ENCODE measurements at regions not wholly inside any gene's neighbourhood (a gene's known extent, or its start where the extent isn't known, plus 50 kb on each side); places are given as distances from the start of the nearest gene placed in this dataset.

GRCh38 chr6:128723667-128724066 is 159.3 kb upstream of the LAMA2 start:
- Histone ChIP-seq H3K27me3 (no peaks in the 10 kb centered on the region), H3K4me3 (no peak overlapping the region), H3K36me3 (no peaks in the 10 kb centered on the region), H3K4me1 (no peaks in the 10 kb centered on the region), H3K27ac (no peak overlapping the region), H3K9me3 (no peaks in the 10 kb centered on the region)
- intact Hi-C loops (cut with DNase I; ENCODE audit: low total_unique reads): no loop called here
- WGBS, 5 donors: 28 to 68% (median 49%) methylated on average over 2 of the region's 2 CpGs
- no peak for DNase-seq
- TF ChIP-seq CTCF (IDR thresholded peaks at IDR 0.05) (no peak), POLR2A (IDR thresholded peaks at IDR 0.05) (no peak), POLR2AphosphoS5 (IDR thresholded peaks at IDR 0.05) (no peak), EP300 (IDR thresholded peaks at IDR 0.05) (no peak)

- Histone ChIP-seq H3K9me3 (no peaks in the 10 kb centered on the region), H3K4me3 (no peak overlapping the region), H3K36me3 (no peaks in the 10 kb centered on the region), H3K27me3 (no peaks in the 10 kb centered on the region), H3K4me1 (no peaks in the 10 kb centered on the region), H3K27ac (no peak overlapping the region)
- WGBS, 5 donors: 79 to 91% (median 88%) methylated on average over 2 of the region's 2 CpGs
- intact Hi-C loops (cut with DNase I; ENCODE audit: low total_unique reads): no loop called here
- no peak for DNase-seq
- TF ChIP-seq EP300 (IDR thresholded peaks at IDR 0.05) (no peak), POLR2A (IDR thresholded peaks at IDR 0.05) (no peak), POLR2AphosphoS5 (IDR thresholded peaks at IDR 0.05) (no peak), CTCF (IDR thresholded peaks at IDR 0.05) (no peak)
Measured at GRCh38 chr6:128720891-128721290, 162.0 kb upstream of the LAMA2 start.

GRCh38 chr6:128719786-128720185 is 163.2 kb upstream of the LAMA2 start:
- H3K36me3 ChIP-seq: no peaks in the 10 kb centered on the region
- no peak overlapping the region for H3K4me3 ChIP-seq
- no peak for DNase-seq
- intact Hi-C loops (cut with DNase I; ENCODE audit: low total_unique reads): no loop called here
- no peaks in the 10 kb centered on the region for H3K9me3 ChIP-seq
- H3K27me3 ChIP-seq: no peaks in the 10 kb centered on the region
- no peaks in the 10 kb centered on the region for H3K4me1 ChIP-seq
- WGBS, 5 donors: 83 to 93% (median 85%) methylated on average over 3 of the region's 3 CpGs
- no peak overlapping the region for H3K27ac ChIP-seq
- TF ChIP-seq POLR2AphosphoS5 (IDR thresholded peaks at IDR 0.05) (no peak), EP300 (IDR thresholded peaks at IDR 0.05) (no peak), CTCF (IDR thresholded peaks at IDR 0.05) (no peak), POLR2A (IDR thresholded peaks at IDR 0.05) (no peak)

- H3K27ac ChIP-seq: no peak overlapping the region
- WGBS, 5 donors: 72 to 92% (median 87%) methylated on average over 2 of the region's 2 CpGs
- H3K4me3 ChIP-seq: no peak overlapping the region
- TF ChIP-seq EP300 (IDR thresholded peaks at IDR 0.05) (no peak), POLR2AphosphoS5 (IDR thresholded peaks at IDR 0.05) (no peak)
- intact Hi-C loops (cut with DNase I; ENCODE audit: low total_unique reads): no loop called here
- no peaks in the 10 kb centered on the region for H3K9me3 ChIP-seq
- DNase-seq: no peak
- no peaks in the 10 kb centered on the region for H3K4me1 ChIP-seq
- no peaks in the 10 kb centered on the region for H3K36me3 ChIP-seq
- no peaks in the 10 kb centered on the region for H3K27me3 ChIP-seq
Measured at GRCh38 chr6:128713461-128713860, 169.5 kb upstream of the LAMA2 start.

GRCh38 chr6:128712898-128713297 is 170.0 kb upstream of the LAMA2 start:
- TF ChIP-seq CTCF (IDR thresholded peaks at IDR 0.05) (no peak), POLR2A (IDR thresholded peaks at IDR 0.05) (no peak)
- no peak for DNase-seq
- no peak overlapping the region for H3K27ac ChIP-seq
- intact Hi-C loops (cut with DNase I; ENCODE audit: low total_unique reads): no loop called here
- no peaks in the 10 kb centered on the region for H3K36me3 ChIP-seq
- no peaks in the 10 kb centered on the region for H3K9me3 ChIP-seq
- no peaks in the 10 kb centered on the region for H3K4me1 ChIP-seq
- no peaks in the 10 kb centered on the region for H3K27me3 ChIP-seq
- H3K4me3 ChIP-seq: no peak overlapping the region
- 30 to 38% (median 32%) methylated on average over 1 of the region's 1 CpG for WGBS, 5 donors

Data from stomach (tissue), 8 donors.